Lower leg skin (tissue), 3 donors: ENCODE measurements at regions not wholly inside any gene's neighbourhood (a gene's known extent, or its start where the extent isn't known, plus 50 kb on each side); places are given as distances from the start of the nearest gene placed in this dataset.

ENCODE experiments used
- POLR2A ChIP-seq, 2 donors: fragments of 450-650 bp; IDR thresholded peaks; one replicate each; pipeline ENCODE4 v1.6.1; 2016 to 2017; ENCODE audit warnings: antibody characterized with exemption in 2 of 2, mild to moderate bottlenecking in 1 of 2, moderate library complexity in 1 of 2
- TF ChIP-seq, protein P1 (sequence below), 3 donors: fragments of 450-650 bp; IDR thresholded peaks; one replicate each; pipeline ENCODE4 v1.5.1; 2016; ENCODE audit warnings: antibody characterized with exemption in 3 of 3, mild to moderate bottlenecking in 3 of 3, moderate library complexity in 2 of 3

- TF ChIP-seq, protein P1, sequence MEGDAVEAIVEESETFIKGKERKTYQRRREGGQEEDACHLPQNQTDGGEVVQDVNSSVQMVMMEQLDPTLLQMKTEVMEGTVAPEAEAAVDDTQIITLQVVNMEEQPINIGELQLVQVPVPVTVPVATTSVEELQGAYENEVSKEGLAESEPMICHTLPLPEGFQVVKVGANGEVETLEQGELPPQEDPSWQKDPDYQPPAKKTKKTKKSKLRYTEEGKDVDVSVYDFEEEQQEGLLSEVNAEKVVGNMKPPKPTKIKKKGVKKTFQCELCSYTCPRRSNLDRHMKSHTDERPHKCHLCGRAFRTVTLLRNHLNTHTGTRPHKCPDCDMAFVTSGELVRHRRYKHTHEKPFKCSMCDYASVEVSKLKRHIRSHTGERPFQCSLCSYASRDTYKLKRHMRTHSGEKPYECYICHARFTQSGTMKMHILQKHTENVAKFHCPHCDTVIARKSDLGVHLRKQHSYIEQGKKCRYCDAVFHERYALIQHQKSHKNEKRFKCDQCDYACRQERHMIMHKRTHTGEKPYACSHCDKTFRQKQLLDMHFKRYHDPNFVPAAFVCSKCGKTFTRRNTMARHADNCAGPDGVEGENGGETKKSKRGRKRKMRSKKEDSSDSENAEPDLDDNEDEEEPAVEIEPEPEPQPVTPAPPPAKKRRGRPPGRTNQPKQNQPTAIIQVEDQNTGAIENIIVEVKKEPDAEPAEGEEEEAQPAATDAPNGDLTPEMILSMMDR (IDR thresholded peaks at IDR 0.05), result no peak
- TF ChIP-seq POLR2A (IDR thresholded peaks at IDR 0.05), result no peak
These were observed 702.2 kb downstream of the RNF144A start for GRCh38 chr2:7619203-7619970.
